ENCODE measurements at regions not wholly inside any gene's neighbourhood (a gene's known extent, or its start where the extent isn't known, plus 50 kb on each side); places are given as distances from the start of the nearest gene placed in this dataset.

GRCh38 chr22:44577391-44578109 lies 79.5 kb upstream of the RTL6 start:
- no peak for TF ChIP-seq MTA3 (IDR thresholded peaks at IDR 0.05; ENCODE audit: borderline replicate concordance, low read length)
- TF ChIP-seq, protein P1, sequence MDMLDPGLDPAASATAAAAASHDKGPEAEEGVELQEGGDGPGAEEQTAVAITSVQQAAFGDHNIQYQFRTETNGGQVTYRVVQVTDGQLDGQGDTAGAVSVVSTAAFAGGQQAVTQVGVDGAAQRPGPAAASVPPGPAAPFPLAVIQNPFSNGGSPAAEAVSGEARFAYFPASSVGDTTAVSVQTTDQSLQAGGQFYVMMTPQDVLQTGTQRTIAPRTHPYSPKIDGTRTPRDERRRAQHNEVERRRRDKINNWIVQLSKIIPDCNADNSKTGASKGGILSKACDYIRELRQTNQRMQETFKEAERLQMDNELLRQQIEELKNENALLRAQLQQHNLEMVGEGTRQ (IDR thresholded peaks at IDR 0.05; ENCODE audit: borderline replicate concordance, low read depth, low read length), result no peak
- TF ChIP-seq TAF1 (IDR thresholded peaks at IDR 0.05; ENCODE audit: borderline replicate concordance, low read depth, low read length), result no peak
- no peak for TF ChIP-seq ZNF24 (IDR thresholded peaks at IDR 0.05)
- TF ChIP-seq, protein P2, sequence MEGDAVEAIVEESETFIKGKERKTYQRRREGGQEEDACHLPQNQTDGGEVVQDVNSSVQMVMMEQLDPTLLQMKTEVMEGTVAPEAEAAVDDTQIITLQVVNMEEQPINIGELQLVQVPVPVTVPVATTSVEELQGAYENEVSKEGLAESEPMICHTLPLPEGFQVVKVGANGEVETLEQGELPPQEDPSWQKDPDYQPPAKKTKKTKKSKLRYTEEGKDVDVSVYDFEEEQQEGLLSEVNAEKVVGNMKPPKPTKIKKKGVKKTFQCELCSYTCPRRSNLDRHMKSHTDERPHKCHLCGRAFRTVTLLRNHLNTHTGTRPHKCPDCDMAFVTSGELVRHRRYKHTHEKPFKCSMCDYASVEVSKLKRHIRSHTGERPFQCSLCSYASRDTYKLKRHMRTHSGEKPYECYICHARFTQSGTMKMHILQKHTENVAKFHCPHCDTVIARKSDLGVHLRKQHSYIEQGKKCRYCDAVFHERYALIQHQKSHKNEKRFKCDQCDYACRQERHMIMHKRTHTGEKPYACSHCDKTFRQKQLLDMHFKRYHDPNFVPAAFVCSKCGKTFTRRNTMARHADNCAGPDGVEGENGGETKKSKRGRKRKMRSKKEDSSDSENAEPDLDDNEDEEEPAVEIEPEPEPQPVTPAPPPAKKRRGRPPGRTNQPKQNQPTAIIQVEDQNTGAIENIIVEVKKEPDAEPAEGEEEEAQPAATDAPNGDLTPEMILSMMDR (IDR thresholded peaks at IDR 0.05 in 2 of 3, conservative IDR thresholded peaks at IDR 0.05 in 1 of 3; ENCODE audit: control insufficient read depth in 2 of 3, extremely low read depth in 1 of 3, insufficient read depth in 1 of 3, low read depth in 3 of 3, low read length in 3 of 3), result no peak
- TF ChIP-seq HDAC6 (IDR thresholded peaks at IDR 0.05; ENCODE audit: unreplicated experiment), result no peak
- no peak for TF ChIP-seq POLR2AphosphoS5 (IDR thresholded peaks at IDR 0.05; ENCODE audit: low read length)
- TF ChIP-seq NFYB (IDR thresholded peaks at IDR 0.05; ENCODE audit: insufficient read depth, low read depth, low read length), result no peak
- no peak for TF ChIP-seq RAD21 (IDR thresholded peaks at IDR 0.05; ENCODE audit: insufficient read depth, low read depth, low read length)
- no peak for TF ChIP-seq RCOR1 (conservative IDR thresholded peaks at IDR 0.05; ENCODE audit: low read depth, low read length)
- no peak for TF ChIP-seq EZH2 (IDR thresholded peaks at IDR 0.05; ENCODE audit: borderline replicate concordance, control insufficient read depth, low read depth, low read length)
